Adipocyte (in vitro differentiated cells): ENCODE measurements at regions not wholly inside any gene's neighbourhood (a gene's known extent, or its start where the extent isn't known, plus 50 kb on each side); places are given as distances from the start of the nearest gene placed in this dataset.

Experiments
- DNase-seq: peaks from one replicate; pipeline ENCODE4 v3.0.0-alpha.2; 2015; ENCODE audit warnings: low read depth
- H3K27me3 ChIP-seq: replicated peaks from 2 replicates; pipeline ENCODE4 v1.7.0; 2013; ENCODE audit warnings: mild to moderate bottlenecking, low read length, moderate library complexity; ENCODE audit not compliant: control insufficient read depth, insufficient read depth
- H3K36me3 ChIP-seq: 2 replicates; pipeline ENCODE4 v1.7.0; 2013; ENCODE audit warnings: low read length, mild to moderate bottlenecking, moderate library complexity; ENCODE audit not compliant: control insufficient read depth, insufficient read depth, severe bottlenecking
- H3K4me1 ChIP-seq: 2 replicates; pipeline ENCODE4 v1.7.0; 2013; ENCODE audit warnings: mild to moderate bottlenecking, low read length, moderate library complexity; ENCODE audit not compliant: control insufficient read depth, insufficient read depth
- H3K4me3 ChIP-seq: 2 replicates; pipeline ENCODE4 v1.7.0; 2013; ENCODE audit warnings: mild to moderate bottlenecking, low read length, moderate library complexity
- H3K9ac ChIP-seq: 2 replicates; pipeline ENCODE4 v1.7.0; 2013; ENCODE audit warnings: mild to moderate bottlenecking, low read length, moderate library complexity
- H3K9me3 ChIP-seq: 2 replicates; pipeline ENCODE4 v1.7.0; 2013; ENCODE audit warnings: mild to moderate bottlenecking, low read length, moderate library complexity; ENCODE audit not compliant: control insufficient read depth

- DNase-seq: peak; percentile 92
- Histone ChIP-seq H3K27me3 (peaks cover 2% of the 10 kb centered on the region), H3K9ac (peak overlapping the region; percentile 64), H3K4me3 (peak overlapping the region; percentile 61), H3K4me1 (peaks cover 22% of the 10 kb centered on the region), H3K9me3 (no peaks in the 10 kb centered on the region), H3K36me3 (no peaks in the 10 kb centered on the region)
These were observed 90.2 kb upstream of the KLF13 start for GRCh38 chr15:31236184-31237042.

- Histone ChIP-seq H3K36me3 (no peaks in the 10 kb centered on the region), H3K4me3 (peak overlapping the region; percentile 61), H3K4me1 (peaks cover 22% of the 10 kb centered on the region), H3K27me3 (no peaks in the 10 kb centered on the region), H3K9me3 (no peaks in the 10 kb centered on the region), H3K9ac (peak overlapping the region; percentile 43)
- no peak for DNase-seq
These were observed 89.7 kb upstream of the KLF13 start for GRCh38 chr15:31237043-31237324.

GRCh38 chr15:31238906-31239305 lies 87.7 kb upstream of the KLF13 start:
- H3K4me1 ChIP-seq: peaks cover 22% of the 10 kb centered on the region
- no peaks in the 10 kb centered on the region for H3K36me3 ChIP-seq
- no peak overlapping the region for H3K4me3 ChIP-seq
- H3K9ac ChIP-seq: no peak overlapping the region
- no peaks in the 10 kb centered on the region for H3K9me3 ChIP-seq
- DNase-seq: no peak
- no peaks in the 10 kb centered on the region for H3K27me3 ChIP-seq

GRCh38 chr15:31239409-31239808 lies 87.2 kb upstream of the KLF13 start:
- H3K4me1 ChIP-seq: peaks cover 22% of the 10 kb centered on the region
- H3K4me3 ChIP-seq: no peak overlapping the region
- no peaks in the 10 kb centered on the region for H3K27me3 ChIP-seq
- no peak overlapping the region for H3K9ac ChIP-seq
- no peaks in the 10 kb centered on the region for H3K36me3 ChIP-seq
- no peak for DNase-seq
- no peaks in the 10 kb centered on the region for H3K9me3 ChIP-seq

- H3K4me1 ChIP-seq: peaks cover 5% of the 10 kb centered on the region
- no peak for DNase-seq
- H3K9me3 ChIP-seq: no peaks in the 10 kb centered on the region
- peaks cover 17% of the 10 kb centered on the region for H3K27me3 ChIP-seq
- H3K36me3 ChIP-seq: no peaks in the 10 kb centered on the region
- H3K4me3 ChIP-seq: no peak overlapping the region
- no peak overlapping the region for H3K9ac ChIP-seq
These were observed 84.6 kb upstream of the KLF13 start for GRCh38 chr15:31241888-31242522.

- Histone ChIP-seq H3K4me1 (no peaks in the 10 kb centered on the region), H3K9me3 (no peaks in the 10 kb centered on the region), H3K9ac (no peak overlapping the region), H3K27me3 (peaks cover 30% of the 10 kb centered on the region), H3K36me3 (no peaks in the 10 kb centered on the region), H3K4me3 (no peak overlapping the region)
- no peak for DNase-seq
These were observed 82.7 kb upstream of the KLF13 start for GRCh38 chr15:31243895-31244294.

GRCh38 chr15:31245135-31245689 lies 81.4 kb upstream of the KLF13 start:
- no peak overlapping the region for H3K4me3 ChIP-seq
- peaks cover 36% of the 10 kb centered on the region for H3K27me3 ChIP-seq
- no peak overlapping the region for H3K9ac ChIP-seq
- H3K9me3 ChIP-seq: no peaks in the 10 kb centered on the region
- no peak for DNase-seq
- no peaks in the 10 kb centered on the region for H3K36me3 ChIP-seq
- no peaks in the 10 kb centered on the region for H3K4me1 ChIP-seq

- H3K27me3 ChIP-seq: peaks cover 37% of the 10 kb centered on the region
- no peak overlapping the region for H3K9ac ChIP-seq
- no peak overlapping the region for H3K4me3 ChIP-seq
- DNase-seq: no peak
- no peaks in the 10 kb centered on the region for H3K9me3 ChIP-seq
- no peaks in the 10 kb centered on the region for H3K4me1 ChIP-seq
- H3K36me3 ChIP-seq: no peaks in the 10 kb centered on the region
These were observed 80.9 kb upstream of the KLF13 start for GRCh38 chr15:31245756-31246155.

- Histone ChIP-seq H3K4me1 (no peaks in the 10 kb centered on the region), H3K9me3 (no peaks in the 10 kb centered on the region), H3K9ac (no peak overlapping the region), H3K27me3 (peaks cover 47% of the 10 kb centered on the region), H3K36me3 (no peaks in the 10 kb centered on the region), H3K4me3 (no peak overlapping the region)
- no peak for DNase-seq
These were observed 79.2 kb upstream of the KLF13 start for GRCh38 chr15:31247404-31247803.

GRCh38 chr15:31248263-31248662 lies 78.4 kb upstream of the KLF13 start:
- Histone ChIP-seq H3K4me3 (no peak overlapping the region), H3K27me3 (peaks cover 47% of the 10 kb centered on the region), H3K36me3 (no peaks in the 10 kb centered on the region), H3K9me3 (no peaks in the 10 kb centered on the region), H3K4me1 (no peaks in the 10 kb centered on the region), H3K9ac (no peak overlapping the region)
- no peak for DNase-seq

- no peaks in the 10 kb centered on the region for H3K36me3 ChIP-seq
- H3K4me3 ChIP-seq: no peak overlapping the region
- H3K27me3 ChIP-seq: peaks cover 47% of the 10 kb centered on the region
- H3K9me3 ChIP-seq: no peaks in the 10 kb centered on the region
- DNase-seq: no peak
- no peaks in the 10 kb centered on the region for H3K4me1 ChIP-seq
- no peak overlapping the region for H3K9ac ChIP-seq
These were observed 77.7 kb upstream of the KLF13 start for GRCh38 chr15:31248951-31249350.
